HG03439 (cell line): ENCODE measurements at regions not wholly inside any gene's neighbourhood (a gene's known extent, or its start where the extent isn't known, plus 50 kb on each side); places are given as distances from the start of the nearest gene placed in this dataset.
"Not testable (repeated sequence)": the region's sequence is repeated elsewhere in the genome, so short reads cannot be mapped to it uniquely, and the experiment has no call there.

Experiments used
- ATAC-seq: cut with Tn5 transposase; IDR thresholded peaks from one replicate; pipeline ENCODE4 v1.9.1; 2021; ENCODE audit warnings: mild to moderate bottlenecking, moderate library complexity; ENCODE audit not compliant: unreplicated experiment

GRCh38 chr5:21341948-21342261, 1353.9 kb upstream of the CDH18 start:
- ATAC-seq, result not testable (repeated sequence)

GRCh38 chr5:21341203-21341947, 1353.4 kb upstream of the CDH18 start:
- ATAC-seq, result not testable (repeated sequence)

- ATAC-seq, result not testable (repeated sequence)
Measured at GRCh38 chr5:21340233-21340632, 1352.2 kb upstream of the CDH18 start.

- ATAC-seq, result not testable (repeated sequence)
Measured at GRCh38 chr5:21336478-21336877, 1348.5 kb upstream of the CDH18 start.

- not testable (repeated sequence) for ATAC-seq
Measured at GRCh38 chr5:21315376-21315775, 1327.4 kb upstream of the CDH18 start.

- ATAC-seq, result not testable (repeated sequence)
Measured at GRCh38 chr5:21301205-21301604, 1313.2 kb upstream of the CDH18 start.

- ATAC-seq, result not testable (repeated sequence)
Measured at GRCh38 chr5:21274361-21274760, 1286.4 kb upstream of the CDH18 start.

GRCh38 chr5:21263361-21263760, 1275.4 kb upstream of the CDH18 start:
- no peak for ATAC-seq

- no peak for ATAC-seq
Measured at GRCh38 chr5:21254161-21254560, 1266.2 kb upstream of the CDH18 start.

GRCh38 chr5:21244982-21245381, 1257.0 kb upstream of the CDH18 start:
- no peak for ATAC-seq

GRCh38 chr5:21238786-21239185, 1250.8 kb upstream of the CDH18 start:
- ATAC-seq, result no peak

- no peak for ATAC-seq
Measured at GRCh38 chr5:21237461-21237860, 1249.5 kb upstream of the CDH18 start.

- ATAC-seq, result no peak
Measured at GRCh38 chr5:21236971-21237427, 1249.0 kb upstream of the CDH18 start.

GRCh38 chr5:21236104-21236503, 1248.1 kb upstream of the CDH18 start:
- ATAC-seq, result no peak

- ATAC-seq, result no peak
Measured at GRCh38 chr5:21225223-21226064, 1237.4 kb upstream of the CDH18 start.

- ATAC-seq, result no peak
Measured at GRCh38 chr5:21221616-21222015, 1233.6 kb upstream of the CDH18 start.

- no peak for ATAC-seq
Measured at GRCh38 chr5:21219966-21220365, 1232.0 kb upstream of the CDH18 start.

GRCh38 chr5:21219251-21219650, 1231.3 kb upstream of the CDH18 start:
- ATAC-seq, result no peak

- no peak for ATAC-seq
Measured at GRCh38 chr5:21212026-21212425, 1224.0 kb upstream of the CDH18 start.

GRCh38 chr5:21209409-21209808, 1221.4 kb upstream of the CDH18 start:
- ATAC-seq, result no peak

GRCh38 chr5:21199087-21199486, 1211.1 kb upstream of the CDH18 start:
- ATAC-seq, result no peak

- no peak for ATAC-seq
Measured at GRCh38 chr5:21195145-21195544, 1207.1 kb upstream of the CDH18 start.
